ENCODE measurements at regions not wholly inside any gene's neighbourhood (a gene's known extent, or its start where the extent isn't known, plus 50 kb on each side); places are given as distances from the start of the nearest gene placed in this dataset.

- no peak for DNase-seq
- Histone ChIP-seq H3K9me3 (no peaks in the 10 kb centered on the region), H3K4me1 (no peaks in the 10 kb centered on the region), H3K36me3 (no peaks in the 10 kb centered on the region), H3K27me3 (peaks cover 0 to 5% (median 0%) of the 10 kb centered on the region in 3 donors), H3K4me3 (no peak overlapping the region), H3K27ac (no peak overlapping the region)
- intact Hi-C loops (cut with DNase I): no loop called here
- no peak for TF ChIP-seq CTCF (IDR thresholded peaks at IDR 0.05)
- no peak for TF ChIP-seq EP300 (IDR thresholded peaks at IDR 0.05)
- TF ChIP-seq POLR2A (IDR thresholded peaks at IDR 0.05): no peak
- TF ChIP-seq POLR2AphosphoS5 (IDR thresholded peaks at IDR 0.05): no peak
These were observed 101.4 kb upstream of the ATP8B1 start for GRCh38 chr18:57904535-57904934.

- WGBS, 2 donors: 94 to 96% methylated on average over 1 of the region's 1 CpG
- no peak for DNase-seq
- Histone ChIP-seq H3K9me3 (no peaks in the 10 kb centered on the region), H3K4me1 (no peaks in the 10 kb centered on the region), H3K4me3 (no peak overlapping the region), H3K36me3 (no peaks in the 10 kb centered on the region), H3K27ac (no peak overlapping the region), H3K27me3 (peaks cover 0 to 5% (median 0%) of the 10 kb centered on the region in 3 donors)
- no peak for TF ChIP-seq POLR2AphosphoS5 (IDR thresholded peaks at IDR 0.05)
- TF ChIP-seq POLR2A (IDR thresholded peaks at IDR 0.05): no peak
- TF ChIP-seq EP300 (IDR thresholded peaks at IDR 0.05): no peak
- no peak for TF ChIP-seq CTCF (IDR thresholded peaks at IDR 0.05)
- intact Hi-C loops (cut with DNase I): no loop called here
These were observed 99.6 kb upstream of the ATP8B1 start for GRCh38 chr18:57902721-57903120.

DNA sequence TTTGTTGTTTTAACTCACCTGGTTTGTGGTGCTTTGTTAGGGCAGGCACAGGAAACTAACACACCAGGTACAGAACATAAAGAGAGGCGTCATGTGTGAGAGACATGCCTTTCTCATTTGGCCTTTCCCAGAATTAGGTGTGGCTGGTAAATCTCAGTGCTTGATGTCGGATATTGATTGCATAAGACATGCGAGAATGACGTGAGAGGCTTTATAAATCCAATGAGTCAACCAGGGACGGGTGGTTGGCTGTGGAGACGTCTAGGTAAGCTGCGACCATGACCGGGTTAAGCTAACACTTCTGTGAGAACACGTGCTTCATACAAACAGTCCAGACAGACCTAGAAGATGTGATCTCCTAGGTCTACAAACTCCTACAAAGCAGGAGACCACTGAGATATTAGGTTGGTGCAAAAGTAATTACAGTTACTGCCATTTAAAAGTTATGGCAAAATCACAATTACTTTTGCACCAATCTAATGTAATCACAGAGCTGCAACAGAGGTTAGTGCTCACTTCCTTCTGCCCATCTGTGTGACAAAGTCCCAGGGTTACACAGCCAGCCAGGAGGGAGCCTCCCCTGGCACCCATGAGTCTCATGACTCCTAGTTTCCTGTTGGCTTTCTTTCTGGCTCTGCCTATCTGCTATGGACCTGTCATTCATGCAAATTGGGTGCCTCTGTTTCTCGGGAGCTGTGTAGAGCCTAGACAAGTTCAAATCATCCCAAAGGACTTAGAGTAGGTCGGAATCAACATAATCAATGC is 98.9 kb upstream of the ATP8B1 start:
- H3K27ac ChIP-seq: no peak overlapping the region
- no peaks in the 10 kb centered on the region for H3K36me3 ChIP-seq
- intact Hi-C loops (cut with DNase I): no loop called here
- DNase-seq: no peak
- H3K4me1 ChIP-seq: no peaks in the 10 kb centered on the region
- TF ChIP-seq EP300 (IDR thresholded peaks at IDR 0.05) (no peak), POLR2AphosphoS5 (IDR thresholded peaks at IDR 0.05) (no peak), CTCF (IDR thresholded peaks at IDR 0.05) (no peak), POLR2A (IDR thresholded peaks at IDR 0.05) (no peak)
- no peak overlapping the region for H3K4me3 ChIP-seq
- WGBS, 2 donors: 32 to 74% methylated on average over 11 of the region's 11 CpGs
- peaks cover 0 to 5% (median 0%) of the 10 kb centered on the region in 3 donors for H3K27me3 ChIP-seq
- no peaks in the 10 kb centered on the region for H3K9me3 ChIP-seq

DNA sequence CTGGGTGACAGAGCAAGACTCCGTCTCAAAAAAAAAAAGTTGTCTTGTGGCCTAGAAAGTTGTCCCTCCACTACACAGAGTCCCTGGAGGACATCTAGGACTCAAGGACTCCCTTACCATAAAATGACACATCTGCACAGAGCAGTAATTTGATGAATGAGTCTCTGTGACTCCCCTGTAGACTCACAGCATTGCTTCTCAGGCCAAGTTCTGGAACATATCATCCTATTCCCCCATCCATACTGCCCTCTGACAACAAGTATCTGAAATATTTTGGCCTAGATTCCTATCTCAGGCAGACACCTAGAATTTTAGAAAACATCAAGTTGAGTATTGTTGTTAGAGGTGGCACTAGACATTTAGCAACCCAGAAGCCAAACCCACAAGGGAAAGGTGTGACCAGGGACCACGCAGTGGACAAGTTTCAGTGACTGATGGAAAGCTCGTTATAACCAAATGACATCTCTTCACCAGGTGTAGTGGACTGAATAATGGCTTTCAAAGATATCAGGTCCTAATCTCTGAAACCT is 97.9 kb upstream of the ATP8B1 start:
- Histone ChIP-seq H3K27ac (no peak overlapping the region), H3K4me3 (no peak overlapping the region), H3K4me1 (no peaks in the 10 kb centered on the region), H3K27me3 (no peaks in the 10 kb centered on the region), H3K36me3 (no peaks in the 10 kb centered on the region), H3K9me3 (no peaks in the 10 kb centered on the region)
- intact Hi-C loops (cut with DNase I): no loop called here
- 91 to 92% methylated on average over 3 of the region's 3 CpGs for WGBS, 2 donors
- DNase-seq: no peak
- TF ChIP-seq EP300 (IDR thresholded peaks at IDR 0.05) (no peak), CTCF (IDR thresholded peaks at IDR 0.05) (no peak), POLR2A (IDR thresholded peaks at IDR 0.05) (no peak), POLR2AphosphoS5 (IDR thresholded peaks at IDR 0.05) (no peak)

Data from sigmoid colon (tissue), 6 donors.